Endothelial cell of umbilical vein (primary cell): ENCODE measurements at regions not wholly inside any gene's neighbourhood (a gene's known extent, or its start where the extent isn't known, plus 50 kb on each side); places are given as distances from the start of the nearest gene placed in this dataset.

Source experiments
- BruUV-seq: library from RNA; stranded (reverse); fragments of 400-500 nt; replicated peaks from 2 replicates; lab custom pipeline; 2021; lab: Mats Ljungman, UMichigan
- CTCF ChIA-PET: fragments of 300-600, 350-600 bp; sonication (Branson Sonifier 250); formaldehyde crosslinking; loops from one replicate; lab custom pipeline; 2021; ENCODE audit warnings: antibody characterized with exemption, inconsistent platforms; lab: Charles Lee
- POLR2A ChIA-PET: fragments of 300-600, 350-600 bp; sonication (Branson Sonifier 250); formaldehyde crosslinking; loops from one replicate; lab custom pipeline; 2021; ENCODE audit warnings: antibody characterized with exemption, inconsistent platforms; lab: Charles Lee
- DNase-seq: peaks from one replicate; pipeline ENCODE4 v3.0.0-alpha.2; 2011; ENCODE audit warnings: low read depth, low spot score
- FAIRE-seq: peaks from 2 replicates; lab custom pipeline; 2011; peaks lifted over from hg19 to GRCh38; lab: Jason Lieb, UNC
- H2AFZ ChIP-seq: 2 replicates; pipeline ENCODE4 v1.6.0; 2012; ENCODE audit warnings: low read depth, low read length, control low read depth, inconsistent platforms
- H3K27ac ChIP-seq: 2 replicates; pipeline ENCODE4 v1.5.1; 2011; ENCODE audit warnings: low read depth, mild to moderate bottlenecking, control low read depth, low read length, moderate library complexity; ENCODE audit not compliant: insufficient read depth
- H3K27me3 ChIP-seq, 2 experiments: 2 replicates each; pipeline versions ENCODE4 v1.6.0 to v1.6.1; 2011; ENCODE audit warnings: low read length in 2 of 2, mixed read lengths in 1 of 2; ENCODE audit not compliant: control insufficient read depth in 2 of 2, insufficient read depth in 2 of 2
- H3K36me3 ChIP-seq, 2 experiments: 2 replicates in 1 of 2; 3 replicates in 1 of 2; pipeline ENCODE4 v1.5.1; 2011; ENCODE audit warnings: low read length in 2 of 2, mild to moderate bottlenecking in 1 of 2, moderate library complexity in 1 of 2; ENCODE audit not compliant: control insufficient read depth in 2 of 2, insufficient read depth in 2 of 2; ENCODE audit errors: extremely low read depth in 1 of 2
- H3K4me1 ChIP-seq: 3 replicates; pipeline ENCODE4 v1.5.1; 2011; ENCODE audit warnings: mild to moderate bottlenecking, low read length; ENCODE audit not compliant: control insufficient read depth, insufficient read depth; ENCODE audit errors: extremely low read depth
- H3K4me2 ChIP-seq: 2 replicates; pipeline ENCODE4 v1.6.1; 2011; ENCODE audit warnings: low read length, control low read depth, mixed read lengths; ENCODE audit not compliant: insufficient read depth
- H3K4me3 ChIP-seq, 3 experiments: fragments of 200-600 bp in 1 of 3; sonication (generic), shearing (Covaris generic) in 1 of 3; replicated peaks in 1 of 3; 2 replicates each; pipeline ENCODE4 v1.5.1; 2011 to 2016; ENCODE audit warnings: control low read depth in 3 of 3, low read length in 3 of 3, mild to moderate bottlenecking in 2 of 3, inconsistent platforms in 1 of 3, low read depth in 1 of 3, moderate library complexity in 1 of 3; ENCODE audit not compliant: insufficient read depth in 1 of 3
- H3K79me2 ChIP-seq: 2 replicates; pipeline ENCODE4 v1.6.0; 2012; ENCODE audit warnings: low read length, inconsistent platforms; ENCODE audit not compliant: control insufficient read depth, insufficient read depth
- H3K9ac ChIP-seq: replicated peaks from 2 replicates; pipeline ENCODE3; 2011; ENCODE audit warnings: low read length, control low read depth; ENCODE audit not compliant: insufficient read depth; ENCODE audit errors: extremely low read depth
- H3K9me1 ChIP-seq: replicated peaks from 3 replicates; pipeline ENCODE4 v1.6.0; 2011; ENCODE audit warnings: mild to moderate bottlenecking, low read length; ENCODE audit not compliant: control insufficient read depth, insufficient read depth; ENCODE audit errors: extremely low read depth
- H3K9me3 ChIP-seq: replicated peaks from 2 replicates; pipeline ENCODE4 v1.5.1; 2012; ENCODE audit warnings: low read length, inconsistent platforms; ENCODE audit not compliant: control insufficient read depth, insufficient read depth
- H4K20me1 ChIP-seq: replicated peaks from 2 replicates; pipeline ENCODE3; 2011; ENCODE audit warnings: mild to moderate bottlenecking, low read length; ENCODE audit not compliant: control insufficient read depth, insufficient read depth; ENCODE audit errors: extremely low read depth
- CTCF ChIP-seq, 2 donors: IDR thresholded peaks; 1 replicate in 1 of 2; 2 replicates in 1 of 2; pipeline ENCODE4 v1.5.1; 2011; ENCODE audit warnings: low read length in 2 of 2, mild to moderate bottlenecking in 2 of 2, moderate library complexity in 2 of 2, control low read depth in 1 of 2, inconsistent platforms in 1 of 2, low read depth in 1 of 2; ENCODE audit not compliant: insufficient read depth in 1 of 2; ENCODE audit errors: extremely low read depth in 1 of 2
- EZH2 ChIP-seq: IDR thresholded peaks from 2 replicates; pipeline ENCODE4 v1.6.1; 2012; ENCODE audit warnings: borderline replicate concordance, low read depth, mild to moderate bottlenecking, moderate library complexity, low read length, inconsistent platforms; ENCODE audit not compliant: severe bottlenecking
- FOS ChIP-seq: IDR thresholded peaks from 2 replicates; pipeline ENCODE4 v1.6.1; 2011; ENCODE audit warnings: mild to moderate bottlenecking, low read length, moderate library complexity, borderline replicate concordance; ENCODE audit not compliant: insufficient read depth
- GATA2 ChIP-seq: IDR thresholded peaks from 2 replicates; pipeline ENCODE4 v1.7.0; 2011; ENCODE audit warnings: low read depth, mild to moderate bottlenecking, moderate library complexity, mixed read lengths, low read length; ENCODE audit not compliant: insufficient read length, insufficient read depth
- JUN ChIP-seq: IDR thresholded peaks from 2 replicates; pipeline ENCODE4 v1.6.1; 2011; ENCODE audit warnings: borderline replicate concordance, low read depth; ENCODE audit not compliant: insufficient read length, insufficient read depth
- MAX ChIP-seq: IDR thresholded peaks from 2 replicates; pipeline ENCODE4 v1.6.1; 2011; ENCODE audit not compliant: insufficient read depth, insufficient read length
- MYC ChIP-seq: IDR thresholded peaks from one replicate; pipeline ENCODE4 v1.6.1; 2011; ENCODE audit warnings: mild to moderate bottlenecking, low read depth, low read length
- POLR2A ChIP-seq: IDR thresholded peaks from 2 replicates; pipeline ENCODE4 v1.6.1; 2012; ENCODE audit warnings: low read depth, mild to moderate bottlenecking, control low read depth, low read length
- POLR2AphosphoS5 ChIP-seq: IDR thresholded peaks from 2 replicates; pipeline ENCODE4 v1.6.1; 2012; ENCODE audit warnings: low read depth, mild to moderate bottlenecking, control low read depth, low read length, moderate library complexity; ENCODE audit not compliant: insufficient read depth
- dilution Hi-C: fragments of 300-500 bp; cut with MboI; formaldehyde crosslinking; loops from one replicate; pipeline ENCODE4 v1.15.0; 2019; ENCODE audit warnings: low sequenced_read_pairs; ENCODE audit not compliant: extremely low pct_ligation_motif_present
- intact Hi-C: fragments of 100-400 bp; cut with micrococcal nuclease; formaldehyde crosslinking; loops from one replicate; pipeline ENCODE4 v1.10.0; 2022

- FAIRE-seq (no peak), DNase-seq (no peak)
- no peaks in the 10 kb centered on the region for H3K79me2 ChIP-seq
- no peak overlapping the region for H3K9ac ChIP-seq
- no peak overlapping the region for H3K4me2 ChIP-seq
- dilution Hi-C loops (no loop called here), intact Hi-C loops (no loop called here)
- H3K9me1 ChIP-seq, result no peaks in the 10 kb centered on the region
- BruUV-seq, result no TSS peak
- H4K20me1 ChIP-seq, result no peaks in the 10 kb centered on the region
- no peaks in the 10 kb centered on the region for H3K36me3 ChIP-seq
- no peak overlapping the region for H3K27ac ChIP-seq
- ChIA-PET POLR2A (no interaction called here), CTCF (no interaction called here)
- no peaks in the 10 kb centered on the region for H3K27me3 ChIP-seq
- no peak overlapping the region for H3K4me3 ChIP-seq
- H2AFZ ChIP-seq, result no peak overlapping the region
- no peaks in the 10 kb centered on the region for H3K4me1 ChIP-seq
- TF ChIP-seq JUN (no peak), GATA2 (no peak), MYC (no peak), EZH2 (no peak), MAX (no peak), FOS (no peak)
- no peaks in the 10 kb centered on the region for H3K9me3 ChIP-seq
Measured at GRCh38 chr4:169902658-169903345, 123.4 kb downstream of the MFAP3L start.

GRCh38 chr4:169900241-169900845 is 125.9 kb downstream of the MFAP3L start:
- ChIA-PET CTCF (no interaction called here), POLR2A (no interaction called here)
- BruUV-seq, result no TSS peak
- no peak overlapping the region for H3K9ac ChIP-seq
- dilution Hi-C loops, result no loop called here
- H3K27me3 ChIP-seq, result no peaks in the 10 kb centered on the region
- TF ChIP-seq CTCF (IDR thresholded peaks at IDR 0.05; ENCODE audit: extremely low read depth in 1 of 2, insufficient read depth in 1 of 2, low read depth in 1 of 2, low read length in 2 of 2) (no peak), POLR2AphosphoS5 (no peak), FOS (no peak), MYC (no peak), EZH2 (no peak), MAX (no peak), GATA2 (no peak), POLR2A (no peak), JUN (no peak)
- H3K9me3 ChIP-seq, result no peaks in the 10 kb centered on the region
- no peaks in the 10 kb centered on the region for H3K9me1 ChIP-seq
- H3K4me1 ChIP-seq, result no peaks in the 10 kb centered on the region
- no peak overlapping the region for H3K27ac ChIP-seq
- H2AFZ ChIP-seq, result no peak overlapping the region
- intact Hi-C loops, result no loop called here
- FAIRE-seq (no peak), DNase-seq (no peak)
- H3K79me2 ChIP-seq, result no peaks in the 10 kb centered on the region
- H3K36me3 ChIP-seq, result no peaks in the 10 kb centered on the region
- no peak overlapping the region for H3K4me3 ChIP-seq
- H4K20me1 ChIP-seq, result no peaks in the 10 kb centered on the region
- H3K4me2 ChIP-seq, result no peak overlapping the region
